ENCODE measurements at regions not wholly inside any gene's neighbourhood (a gene's known extent, or its start where the extent isn't known, plus 50 kb on each side); places are given as distances from the start of the nearest gene placed in this dataset.

- Histone ChIP-seq H3K9me3 (ENCODE audit: low read depth) (no peaks in the 10 kb centered on the region), H3K27me3 (no peaks in the 10 kb centered on the region), H3K4me3 (no peak overlapping the region), H3K36me3 (no peaks in the 10 kb centered on the region), H3K27ac (no peak overlapping the region), H3K4me1 (ENCODE audit: low read depth) (no peaks in the 10 kb centered on the region)
- no peak for DNase-seq (ENCODE audit: low read depth in 1 of 2, low spot score in 1 of 2)
- no peak for TF ChIP-seq CTCF (IDR thresholded peaks at IDR 0.05; ENCODE audit: low read depth, low read length)
Measured at GRCh38 chrX:14386981-14387380, 142.4 kb upstream of the GLRA2 start.

- H3K4me1 ChIP-seq (ENCODE audit: low read depth) = no peaks in the 10 kb centered on the region
- DNase-seq (ENCODE audit: low read depth in 1 of 2, low spot score in 1 of 2) = no peak
- H3K4me3 ChIP-seq = no peak overlapping the region
- H3K9me3 ChIP-seq (ENCODE audit: low read depth) = no peaks in the 10 kb centered on the region
- TF ChIP-seq CTCF (IDR thresholded peaks at IDR 0.05; ENCODE audit: low read depth, low read length) = no peak
- no peak overlapping the region for H3K27ac ChIP-seq
- no peaks in the 10 kb centered on the region for H3K36me3 ChIP-seq
- H3K27me3 ChIP-seq = no peaks in the 10 kb centered on the region
Measured at GRCh38 chrX:14380044-14380443, 149.3 kb upstream of the GLRA2 start.

- H3K27ac ChIP-seq = no peak overlapping the region
- H3K4me1 ChIP-seq (ENCODE audit: low read depth) = no peaks in the 10 kb centered on the region
- H3K36me3 ChIP-seq = no peaks in the 10 kb centered on the region
- no peaks in the 10 kb centered on the region for H3K9me3 ChIP-seq (ENCODE audit: low read depth)
- no peaks in the 10 kb centered on the region for H3K27me3 ChIP-seq
- no peak for DNase-seq (ENCODE audit: low read depth in 1 of 2, low spot score in 1 of 2)
- TF ChIP-seq CTCF (IDR thresholded peaks at IDR 0.05; ENCODE audit: low read depth, low read length) = no peak
- no peak overlapping the region for H3K4me3 ChIP-seq
Measured at GRCh38 chrX:14377427-14377826, 151.9 kb upstream of the GLRA2 start.

GRCh38 chrX:14363728-14364127, 165.6 kb upstream of the GLRA2 start:
- Histone ChIP-seq H3K36me3 (no peaks in the 10 kb centered on the region), H3K4me3 (no peak overlapping the region), H3K27me3 (no peaks in the 10 kb centered on the region), H3K4me1 (ENCODE audit: low read depth) (no peaks in the 10 kb centered on the region), H3K27ac (no peak overlapping the region), H3K9me3 (ENCODE audit: low read depth) (peaks cover 4% of the 10 kb centered on the region)
- TF ChIP-seq CTCF (IDR thresholded peaks at IDR 0.05; ENCODE audit: low read depth, low read length) = no peak
- DNase-seq (ENCODE audit: low read depth in 1 of 2, low spot score in 1 of 2) = no peak

DNA sequence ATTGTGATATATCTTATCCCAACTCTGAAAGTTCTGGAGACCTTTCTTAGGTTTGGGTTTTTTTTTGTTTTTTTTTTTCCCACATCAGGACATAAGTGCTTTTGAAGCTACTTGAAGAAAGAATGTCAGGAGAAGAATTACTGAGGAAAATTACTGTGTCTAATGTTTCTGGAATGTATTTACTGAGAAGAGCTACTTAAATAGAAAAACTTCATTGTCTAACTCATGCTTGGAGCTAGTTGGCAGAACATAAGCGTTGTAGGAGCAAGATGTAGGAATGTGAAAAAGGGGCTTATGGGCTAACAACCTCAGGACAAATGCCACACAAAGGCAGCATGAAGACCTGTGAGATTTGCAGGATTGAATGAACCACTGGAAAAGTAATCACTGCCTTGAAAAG, 166.6 kb upstream of the GLRA2 start:
- Histone ChIP-seq H3K36me3 (no peaks in the 10 kb centered on the region), H3K4me3 (no peak overlapping the region), H3K9me3 (ENCODE audit: low read depth) (peaks cover under 1% of the 10 kb centered on the region), H3K27ac (no peak overlapping the region), H3K27me3 (no peaks in the 10 kb centered on the region), H3K4me1 (ENCODE audit: low read depth) (no peaks in the 10 kb centered on the region)
- TF ChIP-seq CTCF (IDR thresholded peaks at IDR 0.05; ENCODE audit: low read depth, low read length) = no peak
- no peak for DNase-seq (ENCODE audit: low read depth in 1 of 2, low spot score in 1 of 2)

DNA sequence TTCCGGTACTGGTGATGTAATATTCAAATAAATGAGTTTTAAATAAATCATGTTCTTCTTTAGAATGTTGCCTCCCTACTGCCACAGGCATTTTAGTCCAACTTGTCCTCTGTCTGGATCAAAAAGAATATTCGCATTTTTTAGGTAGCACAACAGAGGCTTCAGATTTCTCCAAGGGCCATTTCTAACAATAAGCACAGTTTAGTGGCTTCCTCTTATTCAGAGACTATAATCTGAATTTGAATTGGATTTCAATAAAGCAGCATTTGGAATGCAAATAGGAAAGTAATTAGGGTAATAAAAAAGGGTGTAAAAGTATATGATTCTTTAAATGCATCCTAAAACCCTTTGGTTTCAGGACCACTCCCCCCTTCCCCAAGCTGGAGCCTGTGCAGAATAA, 167.9 kb upstream of the GLRA2 start:
- Histone ChIP-seq H3K4me1 (ENCODE audit: low read depth) (no peaks in the 10 kb centered on the region), H3K27ac (no peak overlapping the region)

More for the DNA sequence above, 167.9 kb upstream of the GLRA2 start:
- Histone ChIP-seq H3K27me3 (no peaks in the 10 kb centered on the region), H3K9me3 (ENCODE audit: low read depth) (no peaks in the 10 kb centered on the region), H3K36me3 (no peaks in the 10 kb centered on the region), H3K4me3 (no peak overlapping the region)
- no peak for DNase-seq (ENCODE audit: low read depth in 1 of 2, low spot score in 1 of 2)
- TF ChIP-seq CTCF (IDR thresholded peaks at IDR 0.05; ENCODE audit: low read depth, low read length) = no peak

Measured in cardiac muscle cell (in vitro differentiated cells and primary cell).